ENCODE measurements at regions not wholly inside any gene's neighbourhood (a gene's known extent, or its start where the extent isn't known, plus 50 kb on each side); places are given as distances from the start of the nearest gene placed in this dataset.

- H3K9me3 ChIP-seq (ENCODE audit: control insufficient read depth, low read length): no peaks in the 10 kb centered on the region
- no peak overlapping the region for H3K4me3 ChIP-seq (ENCODE audit: low read length)
- H3K27ac ChIP-seq (ENCODE audit: low read depth, low read length): no peak overlapping the region
- no peaks in the 10 kb centered on the region for H3K4me1 ChIP-seq (ENCODE audit: control insufficient read depth, insufficient read depth, low read length)
- no peaks in the 10 kb centered on the region for H3K9me3 Mint-ChIP-seq
- no peaks in the 10 kb centered on the region for H3K4me1 Mint-ChIP-seq
- H3K27me3 Mint-ChIP-seq (ENCODE audit: insufficient read depth): no peaks in the 10 kb centered on the region
- H3K4me3 Mint-ChIP-seq: no peak overlapping the region
- H3K36me3 Mint-ChIP-seq (ENCODE audit: low read depth): no peaks in the 10 kb centered on the region
- H3K36me3 ChIP-seq (ENCODE audit: control insufficient read depth, insufficient read depth, low read length): no peaks in the 10 kb centered on the region
- WGBS, 2 experiments (ENCODE audit: insufficient coverage in 1 of 2, insufficient read length in 1 of 2): 93% methylated on average over 4 of the region's 5 CpGs; no CpG with 5 or more reads in 1 of the 2 experiments
- H3K27ac Mint-ChIP-seq: no peak overlapping the region
- DNase-seq: no peak
- no peak for TF ChIP-seq CTCF (conservative IDR thresholded peaks at IDR 0.05)
- no peak overlapping the region for H3K9ac ChIP-seq (ENCODE audit: extremely low read depth, low read length, poor library complexity, severe bottlenecking)
- no peaks in the 10 kb centered on the region for H3K27me3 ChIP-seq (ENCODE audit: control insufficient read depth, insufficient read depth, low read length, poor library complexity, severe bottlenecking)
Measured at GRCh38 chr1:218568962-218569550, 223.9 kb downstream of the TGFB2 start.

GRCh38 chr1:218570456-218570855, 225.3 kb downstream of the TGFB2 start:
- Histone ChIP-seq H3K9me3 (ENCODE audit: control insufficient read depth, low read length) (no peaks in the 10 kb centered on the region), H3K27me3 (ENCODE audit: control insufficient read depth, insufficient read depth, low read length, poor library complexity, severe bottlenecking) (no peaks in the 10 kb centered on the region), H3K4me3 (ENCODE audit: low read length) (no peak overlapping the region), H3K27ac (ENCODE audit: low read depth, low read length) (no peak overlapping the region), H3K9ac (ENCODE audit: extremely low read depth, low read length, poor library complexity, severe bottlenecking) (no peak overlapping the region), H3K4me1 (ENCODE audit: control insufficient read depth, insufficient read depth, low read length) (no peaks in the 10 kb centered on the region), H3K36me3 (ENCODE audit: control insufficient read depth, insufficient read depth, low read length) (no peaks in the 10 kb centered on the region)
- no peak for TF ChIP-seq CTCF (conservative IDR thresholded peaks at IDR 0.05)
- DNase-seq: no peak
- Mint-ChIP-seq H3K27me3 (ENCODE audit: insufficient read depth) (no peaks in the 10 kb centered on the region), H3K36me3 (ENCODE audit: low read depth) (no peaks in the 10 kb centered on the region), H3K4me1 (no peaks in the 10 kb centered on the region), H3K27ac (no peak overlapping the region), H3K4me3 (no peak overlapping the region), H3K9me3 (no peaks in the 10 kb centered on the region)
- 92 to 100% methylated on average over 1 to 2 of the region's 2 CpGs for WGBS, 2 experiments (ENCODE audit: insufficient coverage in 1 of 2, insufficient read length in 1 of 2)

- no peak for DNase-seq
- WGBS, 2 experiments (ENCODE audit: insufficient coverage in 1 of 2, insufficient read length in 1 of 2): 96 to 97% methylated on average over 4 to 6 of the region's 6 CpGs
- no peaks in the 10 kb centered on the region for H3K27me3 ChIP-seq (ENCODE audit: control insufficient read depth, insufficient read depth, low read length, poor library complexity, severe bottlenecking)
- TF ChIP-seq CTCF (conservative IDR thresholded peaks at IDR 0.05): no peak
- no peaks in the 10 kb centered on the region for H3K9me3 ChIP-seq (ENCODE audit: control insufficient read depth, low read length)
- no peaks in the 10 kb centered on the region for H3K36me3 Mint-ChIP-seq (ENCODE audit: low read depth)
- no peak overlapping the region for H3K27ac ChIP-seq (ENCODE audit: low read depth, low read length)
- H3K36me3 ChIP-seq (ENCODE audit: control insufficient read depth, insufficient read depth, low read length): no peaks in the 10 kb centered on the region
- no peaks in the 10 kb centered on the region for H3K4me1 Mint-ChIP-seq
- no peak overlapping the region for H3K4me3 Mint-ChIP-seq
- no peaks in the 10 kb centered on the region for H3K4me1 ChIP-seq (ENCODE audit: control insufficient read depth, insufficient read depth, low read length)
- H3K9me3 Mint-ChIP-seq: no peaks in the 10 kb centered on the region
- H3K27me3 Mint-ChIP-seq (ENCODE audit: insufficient read depth): no peaks in the 10 kb centered on the region
- H3K4me3 ChIP-seq (ENCODE audit: low read length): no peak overlapping the region
- no peak overlapping the region for H3K27ac Mint-ChIP-seq
- H3K9ac ChIP-seq (ENCODE audit: extremely low read depth, low read length, poor library complexity, severe bottlenecking): no peak overlapping the region
Measured at GRCh38 chr1:218571491-218571890, 226.4 kb downstream of the TGFB2 start.

All from endodermal cell (in vitro differentiated cells).